ENCODE measurements at regions not wholly inside any gene's neighbourhood (a gene's known extent, or its start where the extent isn't known, plus 50 kb on each side); places are given as distances from the start of the nearest gene placed in this dataset.

GRCh38 chr2:239548965-239549595 is 148.3 kb upstream of the HDAC4 start:
- no peak for TF ChIP-seq CTCF (IDR thresholded peaks at IDR 0.05)

DNA sequence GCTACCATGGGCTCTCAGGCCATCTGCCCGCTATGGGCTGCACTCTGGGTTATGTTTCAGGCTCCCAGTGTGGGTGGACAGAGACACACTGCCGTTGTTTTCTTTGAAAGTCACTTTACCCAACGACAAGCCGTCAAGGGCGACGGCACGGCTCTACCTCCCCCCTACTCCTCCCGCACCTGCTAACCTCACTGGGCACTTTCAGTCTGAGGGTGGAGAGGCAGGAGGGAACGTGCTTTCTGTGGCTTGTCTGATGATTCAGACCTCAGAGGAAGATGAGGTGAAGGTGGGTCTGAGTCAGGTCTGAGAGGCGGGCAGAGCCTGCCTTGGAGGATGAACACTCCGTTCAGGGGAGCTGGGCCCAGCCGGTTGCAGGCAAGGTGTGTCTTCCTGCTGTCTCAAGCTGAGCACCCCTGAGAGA is 147.6 kb upstream of the HDAC4 start:
- TF ChIP-seq CTCF (IDR thresholded peaks at IDR 0.05) = no peak

DNA sequence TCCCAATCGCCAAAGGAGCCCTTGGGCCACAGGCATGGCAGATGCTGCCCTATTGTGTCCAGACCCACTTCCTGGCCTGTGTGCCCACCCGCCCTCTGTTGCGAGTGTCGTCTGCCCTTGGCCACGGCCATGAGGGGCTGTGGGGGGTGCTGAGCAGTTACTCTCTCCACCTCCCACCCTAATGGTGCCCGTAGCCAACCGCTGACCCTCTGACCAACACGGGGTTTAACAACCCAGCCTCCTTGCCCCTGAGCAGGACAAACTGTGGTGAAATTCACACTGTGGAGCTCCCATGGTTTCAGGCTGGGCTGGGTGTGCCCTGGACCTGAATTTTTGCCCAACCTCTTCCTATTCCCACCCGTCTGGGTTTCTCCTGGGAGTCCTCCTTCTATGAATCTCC is 145.7 kb upstream of the HDAC4 start:
- TF ChIP-seq CTCF (IDR thresholded peaks at IDR 0.05) = no peak

DNA sequence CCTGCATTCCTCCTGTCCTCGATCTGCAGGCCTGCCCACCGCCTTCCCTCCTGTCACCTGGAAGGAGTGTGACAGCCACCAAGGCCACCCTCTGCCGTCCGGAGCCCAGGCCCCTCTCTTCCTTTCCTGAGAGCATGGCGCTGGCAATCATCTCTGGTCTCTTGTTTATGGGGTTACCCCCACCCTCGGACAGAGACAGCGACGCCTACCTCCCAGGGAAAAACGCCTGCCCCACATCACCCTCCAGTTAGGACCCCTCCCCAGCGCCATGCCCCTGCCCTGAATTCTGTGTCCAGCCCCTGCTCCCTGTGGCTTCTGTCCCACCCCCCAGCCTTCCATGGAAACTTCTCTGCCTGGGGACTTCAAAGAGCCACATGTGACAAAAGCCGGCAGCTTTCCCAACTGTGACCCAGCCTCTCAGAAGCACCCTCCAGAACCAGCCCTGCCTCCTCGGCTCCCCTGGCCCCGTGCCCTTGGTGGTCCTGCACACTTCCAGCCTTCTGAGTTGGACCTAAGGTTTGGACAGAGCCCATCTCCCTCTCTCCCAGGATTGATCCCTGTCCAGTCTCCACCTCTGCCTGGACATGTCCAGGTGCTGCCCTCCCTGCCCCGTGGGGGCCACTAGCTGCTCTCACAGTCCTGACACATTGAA is 145.0 kb upstream of the HDAC4 start:
- no peak for TF ChIP-seq CTCF (IDR thresholded peaks at IDR 0.05)

GRCh38 chr2:239544918-239545465 is 144.2 kb upstream of the HDAC4 start:
- no peak for TF ChIP-seq CTCF (IDR thresholded peaks at IDR 0.05)

DNA sequence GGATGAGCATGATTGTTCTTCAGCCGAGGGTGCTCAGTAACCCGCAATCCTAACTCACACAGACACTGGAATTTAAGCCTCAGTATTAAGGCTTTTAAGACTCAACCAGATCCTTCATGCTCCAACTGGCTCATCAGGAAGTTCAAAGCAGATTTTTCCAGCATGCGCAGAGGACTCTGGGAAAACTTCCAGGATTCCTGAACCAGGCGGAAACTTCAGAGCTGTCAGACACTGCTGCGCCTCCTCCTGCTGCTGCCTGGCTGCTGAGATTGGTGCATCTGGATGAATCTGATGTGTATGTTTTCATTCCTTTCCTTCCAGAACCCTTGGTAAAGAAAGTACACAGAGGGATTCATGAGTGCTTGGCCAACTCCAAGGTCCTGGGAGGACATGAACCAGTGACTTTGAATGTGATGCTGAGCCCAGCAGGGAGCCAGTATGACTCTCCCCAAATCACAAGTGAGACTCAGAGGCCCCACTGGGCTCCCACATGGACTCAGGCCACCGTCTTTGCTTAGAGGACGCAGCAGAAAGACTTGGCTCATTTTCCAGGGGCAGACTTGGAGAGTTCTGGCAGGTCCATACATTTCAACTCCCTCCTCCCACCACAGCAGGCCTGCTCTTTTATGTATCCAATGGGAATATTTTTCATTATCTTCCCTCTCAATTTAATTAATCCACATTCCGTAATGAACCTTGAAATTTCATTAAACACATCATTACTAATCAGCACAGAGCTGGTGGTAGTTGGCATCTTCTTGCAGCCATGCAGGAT is 143.5 kb upstream of the HDAC4 start:
- TF ChIP-seq CTCF (IDR thresholded peaks at IDR 0.05) = no peak

- no peak for TF ChIP-seq CTCF (IDR thresholded peaks at IDR 0.05)
Observed at GRCh38 chr2:239543702-239544101, 142.9 kb upstream of the HDAC4 start.
